ENCODE measurements at regions not wholly inside any gene's neighbourhood (a gene's known extent, or its start where the extent isn't known, plus 50 kb on each side); places are given as distances from the start of the nearest gene placed in this dataset.

DNA sequence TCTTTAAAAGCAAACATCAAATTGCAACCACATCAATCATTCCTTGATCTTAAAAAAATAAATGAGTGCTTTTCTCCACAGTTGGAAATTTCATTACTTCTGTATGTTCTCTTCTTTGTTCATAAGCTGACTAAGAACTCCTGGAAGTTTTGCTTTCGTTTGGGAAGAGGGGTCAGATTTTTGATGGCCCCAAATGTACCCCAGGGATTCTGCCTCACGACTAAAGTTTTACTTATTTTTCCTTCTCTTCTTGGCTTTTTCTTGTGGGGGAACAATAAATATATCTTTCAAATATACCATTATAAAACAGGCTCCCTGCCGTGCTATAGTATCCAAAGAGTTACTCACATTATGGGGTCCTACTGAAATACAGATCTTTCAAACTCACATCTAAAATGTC lies 215.0 kb upstream of the CDIN1 start:
- no peaks in the 10 kb centered on the region for H3K27me3 Mint-ChIP-seq (ENCODE audit: insufficient read depth)
- no peak for DNase-seq (ENCODE audit: low spot score)
- H3K36me3 Mint-ChIP-seq (ENCODE audit: low read depth) = no peaks in the 10 kb centered on the region
- intact Hi-C loops (cut with micrococcal nuclease) = no loop called here
- no peak overlapping the region for H3K27ac Mint-ChIP-seq
- no peaks in the 10 kb centered on the region for H3K9me3 Mint-ChIP-seq
- H3K4me3 Mint-ChIP-seq = no peak overlapping the region
- no peaks in the 10 kb centered on the region for H3K4me1 Mint-ChIP-seq (ENCODE audit: low read depth)

DNA sequence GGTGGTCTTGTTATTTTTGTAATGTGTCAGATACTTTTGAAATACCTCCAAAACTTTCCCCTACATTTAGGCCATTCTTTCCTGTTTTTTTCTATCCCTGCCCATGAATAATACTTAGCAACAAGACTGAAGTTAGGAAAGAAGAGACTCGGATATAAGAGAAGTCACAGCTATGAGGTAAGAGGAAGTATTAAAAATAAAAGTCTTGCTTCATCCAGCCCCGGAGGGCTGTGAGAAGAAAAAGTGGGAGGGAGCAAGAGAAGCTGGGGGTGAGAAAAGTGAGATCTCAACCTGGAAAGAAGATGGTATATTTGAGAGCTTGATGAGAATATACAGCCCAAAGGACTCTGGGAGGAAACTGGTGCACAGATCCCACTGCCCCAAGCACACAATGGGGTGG lies 213.5 kb upstream of the CDIN1 start:
- Mint-ChIP-seq H3K27ac (no peak overlapping the region), H3K4me1 (ENCODE audit: low read depth) (no peaks in the 10 kb centered on the region), H3K36me3 (ENCODE audit: low read depth) (no peaks in the 10 kb centered on the region), H3K27me3 (ENCODE audit: insufficient read depth) (no peaks in the 10 kb centered on the region), H3K9me3 (no peaks in the 10 kb centered on the region), H3K4me3 (no peak overlapping the region)
- intact Hi-C loops (cut with micrococcal nuclease) = no loop called here
- no peak for DNase-seq (ENCODE audit: low spot score)

DNA sequence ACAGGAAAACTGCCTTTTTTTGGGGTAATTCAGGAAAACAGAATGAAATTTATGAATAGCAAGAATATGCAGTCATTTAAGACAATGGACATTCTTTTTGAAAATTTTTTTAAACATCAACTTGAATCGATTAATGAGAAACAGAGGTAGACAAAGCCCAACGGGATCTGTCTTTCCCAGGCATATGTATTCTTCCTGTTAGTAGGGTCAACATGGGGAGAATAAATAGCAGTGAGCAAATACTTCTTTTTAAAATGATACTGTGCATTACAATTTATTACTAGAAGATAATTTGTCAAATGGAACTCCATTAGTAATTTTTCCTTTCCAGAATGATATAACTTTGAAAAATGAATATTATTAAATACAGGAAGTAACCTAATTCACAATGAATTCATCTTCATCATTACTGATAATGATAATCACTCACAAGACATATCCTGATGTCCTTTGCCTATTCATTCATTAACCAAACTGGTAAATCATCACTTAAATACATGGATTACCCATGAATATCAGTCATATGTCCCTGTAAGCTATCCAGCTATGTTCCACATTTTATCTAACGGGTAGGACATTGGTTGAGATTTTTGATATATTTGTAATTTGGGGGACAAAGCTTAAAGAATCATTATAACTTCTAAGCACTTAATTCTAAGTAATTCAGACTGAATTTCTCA lies 209.2 kb upstream of the CDIN1 start:
- intact Hi-C loops (cut with micrococcal nuclease) = no loop called here
- H3K27me3 Mint-ChIP-seq (ENCODE audit: insufficient read depth) = no peaks in the 10 kb centered on the region
- H3K4me1 Mint-ChIP-seq (ENCODE audit: low read depth) = no peaks in the 10 kb centered on the region
- no peaks in the 10 kb centered on the region for H3K36me3 Mint-ChIP-seq (ENCODE audit: low read depth)
- H3K9me3 Mint-ChIP-seq = no peaks in the 10 kb centered on the region
- no peak overlapping the region for H3K4me3 Mint-ChIP-seq
- DNase-seq (ENCODE audit: low spot score) = no peak
- H3K27ac Mint-ChIP-seq = no peak overlapping the region

DNA sequence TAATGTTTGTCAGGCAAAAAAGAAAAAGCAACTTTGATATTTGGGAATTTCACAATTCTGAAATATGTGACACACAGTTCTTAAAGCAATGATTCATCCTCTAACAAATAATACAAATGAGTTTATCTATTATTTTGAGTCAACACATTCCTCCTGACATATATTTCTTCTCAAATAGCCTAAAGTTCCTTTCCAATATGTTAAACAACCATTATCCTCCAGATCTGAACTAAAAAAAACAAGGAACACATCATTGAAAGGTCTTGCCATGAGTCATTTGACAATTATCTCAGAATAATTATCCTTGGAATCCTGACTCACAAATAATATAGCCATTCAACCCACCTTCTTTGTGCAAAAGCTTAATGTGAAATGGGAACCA lies 208.7 kb upstream of the CDIN1 start:
- no peak for DNase-seq (ENCODE audit: low spot score)
- no peaks in the 10 kb centered on the region for H3K9me3 Mint-ChIP-seq
- H3K27me3 Mint-ChIP-seq (ENCODE audit: insufficient read depth) = no peaks in the 10 kb centered on the region
- no peak overlapping the region for H3K4me3 Mint-ChIP-seq
- H3K36me3 Mint-ChIP-seq (ENCODE audit: low read depth) = no peaks in the 10 kb centered on the region
- H3K27ac Mint-ChIP-seq = no peak overlapping the region
- H3K4me1 Mint-ChIP-seq (ENCODE audit: low read depth) = no peaks in the 10 kb centered on the region
- intact Hi-C loops (cut with micrococcal nuclease) = no loop called here

- intact Hi-C loops (cut with micrococcal nuclease) = no loop called here
- Mint-ChIP-seq H3K36me3 (ENCODE audit: low read depth) (no peaks in the 10 kb centered on the region), H3K4me1 (ENCODE audit: low read depth) (no peaks in the 10 kb centered on the region), H3K27me3 (ENCODE audit: insufficient read depth) (no peaks in the 10 kb centered on the region), H3K27ac (no peak overlapping the region), H3K9me3 (no peaks in the 10 kb centered on the region), H3K4me3 (no peak overlapping the region)
- DNase-seq (ENCODE audit: low spot score) = no peak
Measured at GRCh38 chr15:36371509-36371908, 207.9 kb upstream of the CDIN1 start.

- H3K4me3 Mint-ChIP-seq = no peak overlapping the region
- no peaks in the 10 kb centered on the region for H3K27me3 Mint-ChIP-seq (ENCODE audit: insufficient read depth)
- no peaks in the 10 kb centered on the region for H3K4me1 Mint-ChIP-seq (ENCODE audit: low read depth)
- no peak overlapping the region for H3K27ac Mint-ChIP-seq
- H3K36me3 Mint-ChIP-seq (ENCODE audit: low read depth) = no peaks in the 10 kb centered on the region
- DNase-seq (ENCODE audit: low spot score) = no peak
- no peaks in the 10 kb centered on the region for H3K9me3 Mint-ChIP-seq
- intact Hi-C loops (cut with micrococcal nuclease) = no loop called here
Measured at GRCh38 chr15:36372968-36373367, 206.5 kb upstream of the CDIN1 start.

GRCh38 chr15:36373550-36373949 lies 205.9 kb upstream of the CDIN1 start:
- intact Hi-C loops (cut with micrococcal nuclease) = no loop called here
- Mint-ChIP-seq H3K4me1 (ENCODE audit: low read depth) (no peaks in the 10 kb centered on the region), H3K4me3 (no peak overlapping the region), H3K27ac (no peak overlapping the region), H3K9me3 (no peaks in the 10 kb centered on the region), H3K36me3 (ENCODE audit: low read depth) (no peaks in the 10 kb centered on the region), H3K27me3 (ENCODE audit: insufficient read depth) (no peaks in the 10 kb centered on the region)
- DNase-seq (ENCODE audit: low spot score) = no peak

GRCh38 chr15:36389107-36389506 lies 190.3 kb upstream of the CDIN1 start:
- no peaks in the 10 kb centered on the region for H3K27me3 Mint-ChIP-seq (ENCODE audit: insufficient read depth)
- no peaks in the 10 kb centered on the region for H3K36me3 Mint-ChIP-seq (ENCODE audit: low read depth)
- H3K4me3 Mint-ChIP-seq = no peak overlapping the region
- intact Hi-C loops (cut with micrococcal nuclease) = no loop called here
- DNase-seq (ENCODE audit: low spot score) = no peak
- no peak overlapping the region for H3K27ac Mint-ChIP-seq
- no peaks in the 10 kb centered on the region for H3K4me1 Mint-ChIP-seq (ENCODE audit: low read depth)
- H3K9me3 Mint-ChIP-seq = no peaks in the 10 kb centered on the region

- intact Hi-C loops (cut with micrococcal nuclease) = no loop called here
Measured at GRCh38 chr15:36390491-36390890, 188.9 kb upstream of the CDIN1 start.

GRCh38 chr15:36392676-36393266 lies 186.7 kb upstream of the CDIN1 start:
- Mint-ChIP-seq H3K4me1 (ENCODE audit: low read depth) (no peaks in the 10 kb centered on the region), H3K36me3 (ENCODE audit: low read depth) (no peaks in the 10 kb centered on the region), H3K9me3 (no peaks in the 10 kb centered on the region), H3K27me3 (ENCODE audit: insufficient read depth) (no peaks in the 10 kb centered on the region), H3K27ac (no peak overlapping the region), H3K4me3 (no peak overlapping the region)
- no peak for DNase-seq (ENCODE audit: low spot score)
- intact Hi-C loops (cut with micrococcal nuclease) = no loop called here

More at GRCh38 chr15:36390491-36390890, 188.9 kb upstream of the CDIN1 start:
- no peak for DNase-seq (ENCODE audit: low spot score)
- Mint-ChIP-seq H3K9me3 (no peaks in the 10 kb centered on the region), H3K27me3 (ENCODE audit: insufficient read depth) (no peaks in the 10 kb centered on the region), H3K27ac (no peak overlapping the region), H3K4me1 (ENCODE audit: low read depth) (no peaks in the 10 kb centered on the region), H3K4me3 (no peak overlapping the region), H3K36me3 (ENCODE audit: low read depth) (no peaks in the 10 kb centered on the region)

DNA sequence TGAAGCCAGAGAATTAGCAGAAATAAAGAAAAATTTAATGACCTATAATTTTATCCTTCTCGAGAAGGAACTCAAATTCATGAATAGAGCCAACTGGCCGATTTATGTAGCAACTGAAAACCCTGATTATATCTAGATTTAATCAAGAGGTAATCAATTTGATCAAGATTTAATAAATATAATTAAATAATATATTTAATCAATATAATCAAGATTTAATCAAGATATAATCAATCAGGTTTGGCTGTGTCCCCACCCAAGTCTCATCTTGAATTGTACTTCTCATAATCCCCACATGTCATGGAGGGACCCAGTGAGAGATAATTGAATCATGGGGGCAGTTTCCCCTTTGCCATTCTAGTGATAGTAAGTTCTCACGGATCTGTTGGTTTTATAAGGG lies 181.2 kb upstream of the CDIN1 start:
- Mint-ChIP-seq H3K9me3 (no peaks in the 10 kb centered on the region), H3K4me3 (no peak overlapping the region), H3K27me3 (ENCODE audit: insufficient read depth) (no peaks in the 10 kb centered on the region), H3K4me1 (ENCODE audit: low read depth) (no peaks in the 10 kb centered on the region), H3K36me3 (ENCODE audit: low read depth) (no peaks in the 10 kb centered on the region), H3K27ac (no peak overlapping the region)
- intact Hi-C loops (cut with micrococcal nuclease) = no loop called here
- no peak for DNase-seq (ENCODE audit: low spot score)

GRCh38 chr15:36399276-36399675 lies 180.2 kb upstream of the CDIN1 start:
- Mint-ChIP-seq H3K27me3 (ENCODE audit: insufficient read depth) (no peaks in the 10 kb centered on the region), H3K4me1 (ENCODE audit: low read depth) (no peaks in the 10 kb centered on the region), H3K9me3 (no peaks in the 10 kb centered on the region), H3K4me3 (no peak overlapping the region), H3K27ac (no peak overlapping the region), H3K36me3 (ENCODE audit: low read depth) (no peaks in the 10 kb centered on the region)
- intact Hi-C loops (cut with micrococcal nuclease) = no loop called here
- no peak for DNase-seq (ENCODE audit: low spot score)

GRCh38 chr15:36400936-36401585 lies 178.4 kb upstream of the CDIN1 start:
- no peak for DNase-seq (ENCODE audit: low spot score)
- Mint-ChIP-seq H3K4me3 (no peak overlapping the region), H3K9me3 (no peaks in the 10 kb centered on the region), H3K27me3 (ENCODE audit: insufficient read depth) (no peaks in the 10 kb centered on the region), H3K4me1 (ENCODE audit: low read depth) (no peaks in the 10 kb centered on the region), H3K36me3 (ENCODE audit: low read depth) (no peaks in the 10 kb centered on the region), H3K27ac (no peak overlapping the region)
- intact Hi-C loops (cut with micrococcal nuclease) = no loop called here

Data from activated T-helper 1 cell treated with anti-CD3 and anti-CD28 coated beads, Interleukin-12 subunit alpha, Interleukin-12 subunit beta, Interleukin-2, Interleukin-4 antibody, amounts not matched to agents 30 ng/mL and 10 ng/mL and 1 ng/mL, durations not matched to agents 14 hours and 24 hours and 36 hours (primary cell).